ENCODE measurements at regions not wholly inside any gene's neighbourhood (a gene's known extent, or its start where the extent isn't known, plus 50 kb on each side); places are given as distances from the start of the nearest gene placed in this dataset.
"Not testable (repeated sequence)": the region's sequence is repeated elsewhere in the genome, so short reads cannot be mapped to it uniquely, and the experiment has no call there.

DNA sequence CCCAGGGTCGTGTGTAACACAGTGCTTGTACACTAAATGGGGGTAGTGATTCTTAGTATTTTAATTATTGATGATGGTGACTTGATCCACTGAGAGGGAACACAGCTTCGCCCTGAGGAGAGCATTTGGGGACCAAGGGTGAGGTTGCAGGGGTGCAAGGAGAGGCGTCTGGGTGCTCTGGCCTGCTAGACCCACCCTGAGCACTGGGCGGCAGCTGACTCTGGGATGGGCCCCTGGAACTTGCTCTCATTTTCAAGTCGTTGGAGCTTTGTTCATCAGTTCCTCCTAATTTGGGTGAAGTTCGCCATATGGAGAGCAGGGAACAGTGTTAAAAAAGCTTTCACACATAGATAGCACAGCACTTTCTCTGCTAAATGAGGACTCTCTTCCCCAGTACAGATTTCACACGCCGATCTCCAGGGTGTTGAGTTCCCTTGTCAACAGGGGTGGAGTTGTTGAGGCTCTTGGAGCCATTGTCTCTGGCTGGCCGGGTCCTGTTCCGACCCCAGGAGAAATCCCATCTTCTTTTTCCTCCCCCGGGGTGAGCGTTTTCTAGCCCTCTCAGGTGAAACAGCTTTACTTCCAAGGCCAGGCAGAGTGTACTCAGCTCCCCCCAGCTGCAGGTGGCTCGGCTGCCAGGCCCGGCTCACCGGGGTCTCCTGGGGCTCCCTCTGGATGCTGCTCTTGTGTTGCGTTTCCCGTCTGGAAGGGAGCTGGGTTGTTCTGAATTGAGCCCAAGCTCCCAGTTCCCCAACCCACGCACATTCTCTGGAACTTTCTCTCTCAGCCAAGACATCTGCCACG lies 367.4 kb downstream of the RPS6KC1 start:
- no peak overlapping the region for H3K9ac ChIP-seq (ENCODE audit: low read length)
- no peaks in the 10 kb centered on the region for H3K4me1 ChIP-seq (ENCODE audit: control insufficient read depth, insufficient read depth, low read length)
- no peaks in the 10 kb centered on the region for H3K36me3 ChIP-seq (ENCODE audit: control insufficient read depth, insufficient read depth, low read length, severe bottlenecking)
- DNase-seq (ENCODE audit: low read depth): no peak
- peaks cover 2% of the 10 kb centered on the region for H3K9me3 ChIP-seq (ENCODE audit: control insufficient read depth, low read length)
- H3K27me3 ChIP-seq (replicated peaks; ENCODE audit: control insufficient read depth, insufficient read depth, low read length): peaks cover 10% of the 10 kb centered on the region
- H3K4me3 ChIP-seq (ENCODE audit: low read length): no peak overlapping the region

DNA sequence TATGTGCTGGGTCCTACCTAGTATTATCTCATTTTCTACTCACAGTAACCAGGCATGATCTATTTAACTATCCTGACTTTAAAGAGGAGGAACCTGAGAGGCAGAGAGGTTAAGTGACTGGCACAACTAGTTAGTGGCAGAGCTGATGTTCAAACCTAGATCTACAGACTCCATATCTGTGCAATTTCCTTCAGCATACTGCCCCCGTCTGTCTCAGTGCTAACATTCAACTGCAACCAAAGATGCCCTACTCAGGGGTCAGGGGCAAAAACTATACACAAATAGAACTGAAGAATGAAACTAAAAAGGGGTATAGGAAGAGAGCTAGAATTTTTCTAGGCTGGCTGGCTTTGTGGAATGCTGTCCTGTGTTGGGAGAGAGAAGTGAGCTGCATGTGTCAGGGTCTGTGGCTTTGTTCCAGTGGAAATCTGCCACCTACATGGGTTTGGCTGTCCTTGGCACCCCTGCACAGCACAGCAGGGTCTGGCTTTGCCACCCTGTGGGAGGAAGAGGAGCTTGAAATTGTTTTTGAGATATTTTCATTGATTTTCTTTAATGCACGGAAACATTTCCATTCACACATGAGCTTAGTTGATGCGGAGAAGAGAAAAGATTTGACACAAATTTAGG lies 368.5 kb downstream of the RPS6KC1 start:
- no peak overlapping the region for H3K4me3 ChIP-seq (ENCODE audit: low read length)
- H3K9me3 ChIP-seq (ENCODE audit: control insufficient read depth, low read length): no peaks in the 10 kb centered on the region
- no peak overlapping the region for H3K9ac ChIP-seq (ENCODE audit: low read length)
- H3K36me3 ChIP-seq (ENCODE audit: control insufficient read depth, insufficient read depth, low read length, severe bottlenecking): no peaks in the 10 kb centered on the region
- no peaks in the 10 kb centered on the region for H3K4me1 ChIP-seq (ENCODE audit: control insufficient read depth, insufficient read depth, low read length)
- no peak for DNase-seq (ENCODE audit: low read depth)
- H3K27me3 ChIP-seq (replicated peaks; ENCODE audit: control insufficient read depth, insufficient read depth, low read length): peaks cover 10% of the 10 kb centered on the region

DNA sequence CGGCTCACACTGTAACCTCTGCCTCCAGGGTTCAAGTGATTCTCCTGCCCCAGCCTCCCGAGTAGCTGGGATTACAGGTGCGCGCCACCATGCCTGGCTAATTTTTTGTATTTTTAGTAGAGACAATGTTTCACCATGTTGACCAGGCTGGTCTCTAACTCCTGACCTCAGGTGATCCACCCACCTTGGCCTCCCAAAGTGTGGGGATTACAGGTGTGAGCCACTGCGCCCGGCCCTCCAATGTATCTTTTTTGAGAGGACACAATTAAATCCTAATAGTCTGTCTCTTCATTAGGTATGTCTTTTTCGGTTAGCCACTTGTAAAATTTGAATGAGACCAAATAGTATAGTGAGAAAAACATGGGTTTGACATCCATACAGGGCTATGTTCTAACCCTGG lies 370.1 kb downstream of the RPS6KC1 start:
- H3K4me3 ChIP-seq (ENCODE audit: low read length); H3K4me1 ChIP-seq (ENCODE audit: control insufficient read depth, insufficient read depth, low read length); DNase-seq (ENCODE audit: low read depth); H3K27me3 ChIP-seq (replicated peaks; ENCODE audit: control insufficient read depth, insufficient read depth, low read length); H3K36me3 ChIP-seq (ENCODE audit: control insufficient read depth, insufficient read depth, low read length, severe bottlenecking); H3K9me3 ChIP-seq (ENCODE audit: control insufficient read depth, low read length); H3K9ac ChIP-seq (ENCODE audit: low read length): not testable (repeated sequence)

DNA sequence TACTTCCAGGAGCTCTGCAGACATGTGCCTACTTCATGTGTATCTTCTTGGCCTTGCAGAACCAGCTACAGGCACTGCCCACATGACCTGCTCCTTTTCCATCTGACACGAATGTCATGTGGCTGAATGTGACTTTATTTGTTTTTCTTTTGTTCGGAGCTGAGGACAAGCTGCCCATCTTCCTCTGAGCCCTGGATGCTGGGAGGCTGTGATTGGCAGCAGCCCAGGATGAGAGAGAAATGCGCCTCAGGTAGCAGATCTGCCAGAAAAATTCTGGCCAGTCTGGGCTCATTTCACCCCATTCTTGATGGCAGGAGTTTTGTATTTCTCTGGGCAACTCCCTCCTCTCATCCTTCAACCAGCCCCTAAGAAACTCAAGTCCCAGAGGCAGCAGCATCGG lies 372.0 kb downstream of the RPS6KC1 start:
- no peaks in the 10 kb centered on the region for H3K4me1 ChIP-seq (ENCODE audit: control insufficient read depth, insufficient read depth, low read length)
- H3K27me3 ChIP-seq (replicated peaks; ENCODE audit: control insufficient read depth, insufficient read depth, low read length): peaks cover 10% of the 10 kb centered on the region
- H3K9me3 ChIP-seq (ENCODE audit: control insufficient read depth, low read length): peaks cover 2% of the 10 kb centered on the region
- no peak overlapping the region for H3K4me3 ChIP-seq (ENCODE audit: low read length)
- no peak overlapping the region for H3K9ac ChIP-seq (ENCODE audit: low read length)
- DNase-seq (ENCODE audit: low read depth): no peak
- H3K36me3 ChIP-seq (ENCODE audit: control insufficient read depth, insufficient read depth, low read length, severe bottlenecking): no peaks in the 10 kb centered on the region

DNA sequence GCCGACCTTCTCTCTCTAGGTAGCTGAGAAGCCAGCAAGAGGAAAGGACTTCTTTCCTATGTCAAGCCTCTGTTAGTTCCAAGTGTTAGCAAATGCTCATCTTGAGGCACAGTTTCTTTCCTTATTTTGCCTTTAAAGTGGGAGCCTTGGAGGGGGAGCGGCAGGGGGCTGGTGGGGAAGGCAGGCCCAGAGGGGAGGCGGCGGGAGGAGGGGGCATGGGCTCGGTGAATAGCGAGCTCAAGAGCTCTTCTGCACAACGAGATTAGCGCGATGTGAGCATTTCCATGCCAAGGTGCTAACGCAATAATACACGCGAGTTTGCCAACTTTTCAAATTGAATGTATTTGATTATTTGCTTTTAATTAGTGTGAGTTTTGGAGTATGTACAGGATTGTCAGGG lies 372.6 kb downstream of the RPS6KC1 start:
- peaks cover 2% of the 10 kb centered on the region for H3K9me3 ChIP-seq (ENCODE audit: control insufficient read depth, low read length)
- no peak overlapping the region for H3K9ac ChIP-seq (ENCODE audit: low read length)
- H3K4me1 ChIP-seq (ENCODE audit: control insufficient read depth, insufficient read depth, low read length): no peaks in the 10 kb centered on the region
- H3K36me3 ChIP-seq (ENCODE audit: control insufficient read depth, insufficient read depth, low read length, severe bottlenecking): no peaks in the 10 kb centered on the region
- H3K4me3 ChIP-seq (ENCODE audit: low read length): no peak overlapping the region
- DNase-seq (ENCODE audit: low read depth): no peak
- peaks cover 10% of the 10 kb centered on the region for H3K27me3 ChIP-seq (replicated peaks; ENCODE audit: control insufficient read depth, insufficient read depth, low read length)

DNA sequence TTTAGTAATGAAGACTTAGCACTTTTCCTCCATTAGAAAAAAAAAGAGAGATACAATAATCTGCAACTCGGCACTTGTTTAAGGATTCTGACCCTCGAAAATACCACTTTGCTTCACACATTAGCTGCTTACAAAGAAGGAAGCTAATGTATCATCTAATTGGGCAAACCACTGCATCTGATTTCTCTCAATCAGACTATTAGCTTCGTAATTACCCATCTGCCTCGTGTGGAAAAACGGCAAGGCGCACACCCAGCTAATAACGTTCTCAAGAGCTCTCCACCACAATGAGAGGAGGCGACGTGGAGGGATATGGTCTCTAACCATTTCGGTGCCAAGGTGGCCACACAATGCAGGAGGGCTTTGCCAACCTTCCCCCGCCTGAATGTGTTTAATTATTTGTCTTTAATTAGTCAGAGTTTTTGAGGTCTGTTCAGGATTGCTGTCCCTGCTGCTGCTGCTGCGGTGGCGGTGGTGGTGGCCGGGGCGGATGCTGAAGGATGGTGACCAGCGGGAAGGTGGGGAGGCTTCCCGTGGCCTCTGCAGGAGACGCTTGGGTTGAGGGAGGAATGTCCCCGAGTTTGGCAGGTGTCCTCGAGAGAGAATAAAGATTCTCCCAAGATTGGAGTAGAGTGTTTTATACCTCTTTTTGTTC lies 374.5 kb downstream of the RPS6KC1 start:
- Histone ChIP-seq H3K36me3 (ENCODE audit: control insufficient read depth, insufficient read depth, low read length, severe bottlenecking) (no peaks in the 10 kb centered on the region), H3K27me3 (replicated peaks; ENCODE audit: control insufficient read depth, insufficient read depth, low read length) (peaks cover 10% of the 10 kb centered on the region), H3K4me3 (ENCODE audit: low read length) (no peak overlapping the region), H3K9ac (ENCODE audit: low read length) (no peak overlapping the region), H3K4me1 (ENCODE audit: control insufficient read depth, insufficient read depth, low read length) (no peaks in the 10 kb centered on the region), H3K9me3 (ENCODE audit: control insufficient read depth, low read length) (peaks cover 2% of the 10 kb centered on the region)
- DNase-seq (ENCODE audit: low read depth): no peak

DNA sequence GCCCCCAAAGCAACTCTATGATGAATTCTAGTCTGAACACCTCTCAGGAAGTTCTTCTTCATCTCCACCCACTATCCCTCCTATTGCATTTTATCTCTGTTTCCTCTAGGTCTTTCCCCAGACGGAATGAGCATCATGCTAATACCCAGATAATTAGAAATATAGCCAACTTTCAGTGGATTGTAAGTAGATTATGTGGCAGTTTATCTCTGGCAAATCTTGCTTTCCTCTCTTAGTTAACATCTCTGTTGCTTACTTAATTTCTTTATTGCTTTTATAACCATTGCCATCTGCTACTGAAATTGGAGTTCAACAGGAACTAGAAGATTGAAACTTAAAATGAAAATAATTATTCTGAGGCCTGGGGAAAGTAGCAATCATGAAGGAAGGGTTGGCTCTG lies 378.6 kb downstream of the RPS6KC1 start:
- H3K27me3 ChIP-seq (replicated peaks; ENCODE audit: control insufficient read depth, insufficient read depth, low read length): no peaks in the 10 kb centered on the region
- H3K4me3 ChIP-seq (ENCODE audit: low read length): no peak overlapping the region
- no peak for DNase-seq (ENCODE audit: low read depth)
- peaks cover 2% of the 10 kb centered on the region for H3K9me3 ChIP-seq (ENCODE audit: control insufficient read depth, low read length)
- H3K9ac ChIP-seq (ENCODE audit: low read length): no peak overlapping the region
- no peaks in the 10 kb centered on the region for H3K4me1 ChIP-seq (ENCODE audit: control insufficient read depth, insufficient read depth, low read length)
- no peaks in the 10 kb centered on the region for H3K36me3 ChIP-seq (ENCODE audit: control insufficient read depth, insufficient read depth, low read length, severe bottlenecking)

DNA sequence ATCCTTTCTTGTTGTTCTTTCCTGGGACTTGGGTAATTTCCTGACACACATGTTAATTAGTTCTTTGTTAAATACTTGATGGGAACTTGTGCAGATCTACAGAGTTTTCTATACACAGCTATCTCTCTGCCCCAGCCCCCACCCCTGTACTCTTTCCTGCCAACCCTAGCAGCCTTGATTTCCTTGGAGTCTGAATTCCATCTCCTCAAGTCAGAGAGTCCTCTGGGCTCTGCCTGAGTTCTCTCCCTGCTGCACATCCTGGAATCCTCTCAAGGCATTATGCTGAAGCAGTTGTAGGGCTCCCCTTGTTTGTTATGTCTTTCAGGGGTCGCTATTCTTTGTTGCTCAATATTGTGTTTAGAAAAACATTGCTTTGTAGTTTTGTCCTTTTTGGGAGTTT lies 384.7 kb downstream of the RPS6KC1 start:
- Histone ChIP-seq H3K9ac (ENCODE audit: low read length) (no peak overlapping the region), H3K4me3 (ENCODE audit: low read length) (no peak overlapping the region), H3K27me3 (replicated peaks; ENCODE audit: control insufficient read depth, insufficient read depth, low read length) (no peaks in the 10 kb centered on the region), H3K36me3 (ENCODE audit: control insufficient read depth, insufficient read depth, low read length, severe bottlenecking) (no peaks in the 10 kb centered on the region), H3K4me1 (ENCODE audit: control insufficient read depth, insufficient read depth, low read length) (no peaks in the 10 kb centered on the region), H3K9me3 (ENCODE audit: control insufficient read depth, low read length) (no peaks in the 10 kb centered on the region)
- no peak for DNase-seq (ENCODE audit: low read depth)

DNA sequence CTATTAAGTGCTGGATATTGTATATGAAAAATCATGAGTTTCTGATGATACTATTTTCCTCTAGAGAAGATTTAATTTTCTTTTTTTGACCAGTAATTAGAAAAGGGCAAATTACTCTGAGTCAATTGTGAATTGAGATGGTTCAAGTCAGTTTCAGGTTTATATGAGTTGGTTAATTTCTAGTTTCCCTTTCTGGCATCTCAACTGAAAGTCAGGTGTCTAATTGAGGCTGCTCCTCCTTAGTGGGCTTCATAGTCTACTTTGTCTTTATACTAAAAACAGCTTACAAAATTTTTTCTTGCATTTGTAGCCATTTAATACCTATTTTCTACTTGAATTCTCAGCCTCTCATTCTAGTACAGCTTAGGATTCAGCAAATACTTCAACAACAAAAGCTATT lies 387.3 kb downstream of the RPS6KC1 start:
- Histone ChIP-seq H3K36me3 (ENCODE audit: control insufficient read depth, insufficient read depth, low read length, severe bottlenecking) (no peaks in the 10 kb centered on the region), H3K4me3 (ENCODE audit: low read length) (no peak overlapping the region), H3K9ac (ENCODE audit: low read length) (no peak overlapping the region), H3K9me3 (ENCODE audit: control insufficient read depth, low read length) (no peaks in the 10 kb centered on the region), H3K4me1 (ENCODE audit: control insufficient read depth, insufficient read depth, low read length) (no peaks in the 10 kb centered on the region), H3K27me3 (replicated peaks; ENCODE audit: control insufficient read depth, insufficient read depth, low read length) (no peaks in the 10 kb centered on the region)
- DNase-seq (ENCODE audit: low read depth): no peak

DNA sequence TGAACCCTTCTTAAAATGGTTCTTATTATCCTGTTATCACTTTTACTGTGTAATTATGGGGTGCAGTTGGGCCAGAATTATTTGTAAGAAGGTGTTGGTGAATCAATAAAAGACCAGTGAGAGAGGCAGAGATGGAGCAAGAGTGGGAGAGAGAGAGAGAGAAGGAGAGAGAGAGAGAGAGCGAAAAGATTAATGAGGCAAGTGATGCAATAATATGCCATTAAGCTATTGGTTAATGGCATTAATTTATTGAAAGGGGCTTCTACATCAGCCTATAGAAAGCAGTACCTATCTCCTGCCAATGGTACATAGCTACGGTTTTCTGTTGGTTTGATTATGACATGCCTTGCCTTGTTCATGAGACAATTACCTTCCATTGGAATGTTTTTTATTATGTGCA lies 388.7 kb downstream of the RPS6KC1 start:
- H3K4me3 ChIP-seq (ENCODE audit: low read length): no peak overlapping the region
- H3K27me3 ChIP-seq (replicated peaks; ENCODE audit: control insufficient read depth, insufficient read depth, low read length): no peaks in the 10 kb centered on the region
- no peak overlapping the region for H3K9ac ChIP-seq (ENCODE audit: low read length)
- no peaks in the 10 kb centered on the region for H3K9me3 ChIP-seq (ENCODE audit: control insufficient read depth, low read length)
- no peaks in the 10 kb centered on the region for H3K4me1 ChIP-seq (ENCODE audit: control insufficient read depth, insufficient read depth, low read length)
- no peaks in the 10 kb centered on the region for H3K36me3 ChIP-seq (ENCODE audit: control insufficient read depth, insufficient read depth, low read length, severe bottlenecking)
- no peak for DNase-seq (ENCODE audit: low read depth)

DNA sequence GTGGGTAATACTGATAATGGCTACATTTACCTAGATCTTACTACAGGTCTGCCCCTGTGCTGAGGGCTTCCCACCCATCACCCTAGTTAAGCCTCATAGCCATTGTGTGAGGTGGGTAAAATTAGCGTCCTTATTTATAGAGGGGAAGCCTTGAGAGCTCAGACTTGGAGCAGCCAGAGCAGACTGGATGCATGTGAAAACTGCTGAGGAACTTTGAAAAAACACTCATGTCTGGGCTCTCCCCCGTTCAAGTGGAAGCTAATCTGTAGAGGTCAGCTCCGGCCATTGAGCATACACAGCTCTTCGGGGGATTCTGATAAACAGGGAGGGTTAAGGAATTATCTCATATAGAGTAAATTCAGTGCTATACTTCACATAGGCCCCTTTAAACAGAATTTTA lies 389.7 kb downstream of the RPS6KC1 start:
- no peak for DNase-seq (ENCODE audit: low read depth)
- no peaks in the 10 kb centered on the region for H3K36me3 ChIP-seq (ENCODE audit: control insufficient read depth, insufficient read depth, low read length, severe bottlenecking)

More for the DNA sequence above, 389.7 kb downstream of the RPS6KC1 start:
- no peak overlapping the region for H3K9ac ChIP-seq (ENCODE audit: low read length)
- no peaks in the 10 kb centered on the region for H3K9me3 ChIP-seq (ENCODE audit: control insufficient read depth, low read length)
- H3K27me3 ChIP-seq (replicated peaks; ENCODE audit: control insufficient read depth, insufficient read depth, low read length): no peaks in the 10 kb centered on the region
- H3K4me1 ChIP-seq (ENCODE audit: control insufficient read depth, insufficient read depth, low read length): no peaks in the 10 kb centered on the region
- H3K4me3 ChIP-seq (ENCODE audit: low read length): no peak overlapping the region

All from adipocyte (in vitro differentiated cells).